DOHH2 (cell line): ENCODE measurements at regions not wholly inside any gene's neighbourhood (a gene's known extent, or its start where the extent isn't known, plus 50 kb on each side); places are given as distances from the start of the nearest gene placed in this dataset.
A peak's percentile ranks its signal among the peaks of the same experiment; 100 is the strongest.

Source experiments
- EZH2phosphoT487 ChIP-seq: fragments of 200-600 bp; sonication (generic); IDR thresholded peaks from 2 replicates; pipeline ENCODE4 v1.6.1; 2017; ENCODE audit warnings: borderline replicate concordance, mild to moderate bottlenecking, antibody characterized with exemption, low read length, moderate library complexity, mixed read lengths
- TF ChIP-seq, protein P1 (sequence below): fragments of 200-600 bp; sonication (generic); IDR thresholded peaks from one replicate; pipeline ENCODE4 v1.5.1; 2014; ENCODE audit warnings: antibody characterized with exemption, mild to moderate bottlenecking, low read depth, low read length; ENCODE audit not compliant: poor library complexity, severe bottlenecking

DNA sequence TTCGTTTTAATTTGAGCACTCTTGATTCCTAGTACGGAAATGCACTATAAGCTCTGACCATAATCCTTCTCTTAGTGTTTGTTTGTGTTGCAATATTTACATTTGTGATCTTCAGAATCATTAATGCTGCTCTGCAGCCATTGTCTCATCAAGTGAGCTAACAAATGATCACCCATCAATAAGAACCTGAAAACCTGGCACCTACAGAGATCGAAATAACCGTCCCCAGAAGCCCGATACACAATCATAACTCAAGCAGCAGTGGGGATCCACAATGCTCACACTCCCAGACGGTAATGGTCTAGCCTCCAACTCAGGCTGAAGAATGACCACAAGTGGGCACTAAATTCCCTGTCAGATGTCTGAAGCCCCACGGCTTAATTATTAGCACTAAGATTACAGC is 156.0 kb upstream of the NFE2L3 start:
- TF ChIP-seq, protein P1, sequence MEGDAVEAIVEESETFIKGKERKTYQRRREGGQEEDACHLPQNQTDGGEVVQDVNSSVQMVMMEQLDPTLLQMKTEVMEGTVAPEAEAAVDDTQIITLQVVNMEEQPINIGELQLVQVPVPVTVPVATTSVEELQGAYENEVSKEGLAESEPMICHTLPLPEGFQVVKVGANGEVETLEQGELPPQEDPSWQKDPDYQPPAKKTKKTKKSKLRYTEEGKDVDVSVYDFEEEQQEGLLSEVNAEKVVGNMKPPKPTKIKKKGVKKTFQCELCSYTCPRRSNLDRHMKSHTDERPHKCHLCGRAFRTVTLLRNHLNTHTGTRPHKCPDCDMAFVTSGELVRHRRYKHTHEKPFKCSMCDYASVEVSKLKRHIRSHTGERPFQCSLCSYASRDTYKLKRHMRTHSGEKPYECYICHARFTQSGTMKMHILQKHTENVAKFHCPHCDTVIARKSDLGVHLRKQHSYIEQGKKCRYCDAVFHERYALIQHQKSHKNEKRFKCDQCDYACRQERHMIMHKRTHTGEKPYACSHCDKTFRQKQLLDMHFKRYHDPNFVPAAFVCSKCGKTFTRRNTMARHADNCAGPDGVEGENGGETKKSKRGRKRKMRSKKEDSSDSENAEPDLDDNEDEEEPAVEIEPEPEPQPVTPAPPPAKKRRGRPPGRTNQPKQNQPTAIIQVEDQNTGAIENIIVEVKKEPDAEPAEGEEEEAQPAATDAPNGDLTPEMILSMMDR: peak; percentile 9
- TF ChIP-seq EZH2phosphoT487: no peak
